ENCODE measurements at regions not wholly inside any gene's neighbourhood (a gene's known extent, or its start where the extent isn't known, plus 50 kb on each side); places are given as distances from the start of the nearest gene placed in this dataset.

DNA sequence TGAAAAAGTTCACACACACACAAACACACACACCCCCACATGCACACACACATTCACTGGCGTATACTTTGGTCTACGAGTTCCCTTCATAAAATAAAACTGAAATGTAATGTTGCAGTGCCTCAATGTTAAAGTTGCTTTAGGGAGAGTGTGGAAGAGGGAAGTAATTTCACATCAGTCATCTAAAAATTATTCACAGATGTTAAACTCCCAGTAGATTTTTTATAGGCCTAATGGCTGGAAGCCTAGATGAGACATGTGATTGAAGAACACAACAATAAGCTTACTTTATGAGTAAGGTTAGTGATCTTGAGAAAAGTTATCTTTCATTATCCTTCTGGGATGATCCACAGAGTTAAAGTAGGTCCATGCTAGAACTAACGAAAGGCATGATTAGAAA is 506.7 kb upstream of the CNTNAP5 start:
- TF ChIP-seq, protein P1, sequence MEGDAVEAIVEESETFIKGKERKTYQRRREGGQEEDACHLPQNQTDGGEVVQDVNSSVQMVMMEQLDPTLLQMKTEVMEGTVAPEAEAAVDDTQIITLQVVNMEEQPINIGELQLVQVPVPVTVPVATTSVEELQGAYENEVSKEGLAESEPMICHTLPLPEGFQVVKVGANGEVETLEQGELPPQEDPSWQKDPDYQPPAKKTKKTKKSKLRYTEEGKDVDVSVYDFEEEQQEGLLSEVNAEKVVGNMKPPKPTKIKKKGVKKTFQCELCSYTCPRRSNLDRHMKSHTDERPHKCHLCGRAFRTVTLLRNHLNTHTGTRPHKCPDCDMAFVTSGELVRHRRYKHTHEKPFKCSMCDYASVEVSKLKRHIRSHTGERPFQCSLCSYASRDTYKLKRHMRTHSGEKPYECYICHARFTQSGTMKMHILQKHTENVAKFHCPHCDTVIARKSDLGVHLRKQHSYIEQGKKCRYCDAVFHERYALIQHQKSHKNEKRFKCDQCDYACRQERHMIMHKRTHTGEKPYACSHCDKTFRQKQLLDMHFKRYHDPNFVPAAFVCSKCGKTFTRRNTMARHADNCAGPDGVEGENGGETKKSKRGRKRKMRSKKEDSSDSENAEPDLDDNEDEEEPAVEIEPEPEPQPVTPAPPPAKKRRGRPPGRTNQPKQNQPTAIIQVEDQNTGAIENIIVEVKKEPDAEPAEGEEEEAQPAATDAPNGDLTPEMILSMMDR (IDR thresholded peaks at IDR 0.05), result no peak

DNA sequence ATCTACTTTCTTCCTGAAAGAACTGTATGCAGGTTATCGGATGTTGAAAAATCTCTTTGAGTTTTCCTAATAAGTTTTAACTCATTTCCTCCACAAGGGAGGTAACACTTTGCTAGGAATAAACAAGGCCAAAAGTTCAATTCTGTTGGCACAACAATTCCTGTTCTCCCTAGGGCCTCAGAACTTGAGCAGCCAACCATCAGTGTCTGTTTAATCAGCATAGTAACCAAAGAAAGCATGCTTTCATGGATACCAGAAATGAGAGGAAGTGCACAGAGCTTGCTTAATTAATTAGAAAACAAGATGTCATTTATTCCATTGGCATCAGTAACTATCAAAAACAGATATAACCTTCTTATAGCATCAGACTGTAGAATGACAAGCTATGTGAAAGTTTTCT is 503.2 kb upstream of the CNTNAP5 start:
- TF ChIP-seq, protein P1 (IDR thresholded peaks at IDR 0.05), result no peak

DNA sequence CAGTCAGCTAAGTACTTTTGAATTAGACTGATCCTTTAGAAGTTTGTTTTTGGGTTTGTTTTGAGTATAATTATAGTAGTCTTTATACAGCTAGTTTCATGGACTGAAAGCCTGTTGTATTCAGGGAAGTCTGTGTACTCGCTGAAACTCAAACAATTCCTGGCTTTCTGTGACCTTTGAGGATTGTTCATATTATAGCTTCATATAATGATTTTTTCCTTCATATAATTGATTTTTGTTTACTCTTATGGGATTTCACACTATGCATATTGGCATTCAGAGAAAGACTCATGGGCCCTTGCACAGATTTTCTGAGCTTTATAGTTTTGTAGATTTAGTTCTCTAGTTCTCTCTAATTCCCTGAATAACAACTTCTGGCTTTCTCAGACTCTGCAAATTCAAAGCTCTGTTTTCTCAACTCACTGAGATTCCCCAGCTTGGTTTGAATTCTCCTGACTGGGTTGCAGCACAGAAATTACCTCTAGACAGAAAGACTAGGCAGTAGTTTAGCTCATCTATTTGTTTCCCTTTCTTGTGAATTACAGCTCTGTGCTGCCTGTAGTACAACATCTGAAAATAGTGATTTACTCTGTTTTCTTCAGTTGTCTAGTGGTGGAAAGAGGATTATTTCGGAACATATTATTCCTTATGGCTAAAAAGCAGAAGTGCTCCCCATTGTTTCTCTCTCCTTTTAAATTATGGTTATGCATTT is 495.9 kb upstream of the CNTNAP5 start:
- TF ChIP-seq, protein P1 (IDR thresholded peaks at IDR 0.05), result no peak

DNA sequence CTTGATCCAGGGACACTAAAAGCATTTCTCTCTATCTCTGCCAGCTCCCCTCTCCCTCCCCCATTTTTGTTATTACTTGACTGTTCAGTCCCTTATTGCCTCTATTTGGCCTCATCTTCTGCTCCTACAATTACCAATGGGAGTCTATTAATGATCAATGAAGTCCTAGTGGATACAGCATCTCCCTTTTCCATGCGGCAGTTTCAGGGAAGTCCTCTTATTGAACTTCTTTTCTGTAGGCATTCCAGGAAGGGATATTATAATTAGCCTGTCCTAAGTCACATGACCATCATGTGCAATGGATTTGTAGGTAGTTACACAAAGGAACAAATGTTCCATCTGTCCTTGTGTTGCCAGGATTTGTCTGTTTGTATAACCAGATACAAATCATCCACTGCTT is 495.1 kb upstream of the CNTNAP5 start:
- TF ChIP-seq, protein P1 (IDR thresholded peaks at IDR 0.05), result no peak

DNA sequence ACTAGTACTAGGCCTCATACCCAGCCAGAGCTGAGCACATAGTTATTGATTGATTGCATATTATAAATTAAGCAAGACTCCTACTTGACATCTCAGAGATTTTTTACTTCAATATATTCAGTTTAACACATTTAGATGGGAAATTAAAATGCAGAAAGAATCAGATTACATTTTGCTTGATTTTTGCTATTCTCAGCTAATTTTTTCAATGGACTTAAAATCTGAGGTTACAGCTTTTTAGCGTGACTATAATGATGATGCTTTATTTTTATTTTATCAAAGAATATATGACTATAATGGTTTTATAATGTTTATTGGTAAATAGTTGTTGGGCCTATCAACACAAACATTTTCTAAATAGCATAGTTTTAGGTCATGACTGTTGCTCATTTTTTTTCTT is 493.0 kb upstream of the CNTNAP5 start:
- TF ChIP-seq, protein P1 (IDR thresholded peaks at IDR 0.05), result no peak

DNA sequence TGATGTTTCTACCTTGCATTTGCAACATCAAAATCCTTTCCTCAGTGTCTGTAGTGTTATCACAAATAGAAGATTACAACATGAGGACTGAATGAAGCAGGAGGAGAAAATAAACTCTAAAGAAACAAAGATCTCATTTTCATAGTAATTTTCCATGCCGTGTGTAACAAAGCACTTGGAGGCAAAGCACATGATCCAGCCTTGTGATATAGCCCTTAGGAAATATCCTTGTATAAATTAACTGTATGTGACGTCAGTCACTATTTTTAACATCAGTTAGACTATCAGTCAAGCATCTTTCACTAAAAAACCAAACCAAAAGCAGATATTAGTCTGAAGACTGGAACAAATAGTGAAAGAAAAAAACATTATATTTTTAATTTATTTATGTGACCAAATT is 492.1 kb upstream of the CNTNAP5 start:
- TF ChIP-seq, protein P1 (IDR thresholded peaks at IDR 0.05), result no peak

DNA sequence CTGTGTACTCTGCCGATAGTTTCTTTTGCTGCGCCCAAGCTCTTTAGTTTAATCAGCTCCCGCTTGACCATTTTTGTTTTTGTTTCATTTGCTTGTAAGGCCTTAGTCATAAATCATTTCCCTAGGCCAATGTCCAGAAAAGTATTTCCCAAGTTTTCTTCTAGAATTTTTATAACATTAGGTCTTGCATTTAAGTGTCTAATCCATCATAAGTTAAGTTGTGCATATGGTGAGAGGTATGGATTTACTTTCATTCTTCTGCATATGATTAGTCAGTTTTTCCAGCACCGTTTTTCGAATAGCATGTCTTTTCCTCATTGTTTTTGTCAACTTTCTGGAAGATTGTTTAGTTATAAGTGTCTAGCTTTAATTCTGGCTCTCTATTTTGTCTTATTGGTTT is 484.8 kb upstream of the CNTNAP5 start:
- TF ChIP-seq, protein P1 (IDR thresholded peaks at IDR 0.05), result no peak

DNA sequence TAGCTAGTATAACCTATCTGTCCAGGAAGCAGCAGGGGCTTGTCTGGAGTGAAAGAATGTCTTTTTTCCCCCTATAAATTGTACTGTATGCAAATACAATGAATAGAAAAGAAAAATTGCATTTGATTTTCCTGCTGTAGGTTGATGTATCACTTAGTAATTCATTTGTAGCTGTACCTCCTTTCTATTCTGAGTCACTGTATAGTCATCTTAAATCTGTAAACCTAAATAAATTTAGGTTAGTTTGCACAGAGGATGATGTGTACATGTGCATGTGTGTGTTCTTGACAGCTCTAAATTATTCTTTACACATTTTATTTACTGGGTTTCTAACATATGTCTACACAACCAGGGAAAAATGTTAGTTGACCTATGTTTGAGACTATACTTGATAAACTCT is 478.7 kb upstream of the CNTNAP5 start:
- TF ChIP-seq, protein P1 (IDR thresholded peaks at IDR 0.05), result no peak
